ENCODE measurements at regions not wholly inside any gene's neighbourhood (a gene's known extent, or its start where the extent isn't known, plus 50 kb on each side); places are given as distances from the start of the nearest gene placed in this dataset.

- Histone ChIP-seq H3K36me3 (ENCODE audit: low read depth, low read length) (no peaks in the 10 kb centered on the region), H3K27ac (ENCODE audit: low read length) (no peak overlapping the region), H4K20me1 (ENCODE audit: low read length) (no peaks in the 10 kb centered on the region), H3K4me1 (ENCODE audit: insufficient read depth, low read length) (no peaks in the 10 kb centered on the region), H3K9me3 (ENCODE audit: low read length) (no peaks in the 10 kb centered on the region), H3K9me2 (replicated peaks; ENCODE audit: low read length) (no peaks in the 10 kb centered on the region), H3K4me3 (ENCODE audit: low read length) (no peak overlapping the region), H3K9ac (ENCODE audit: low read length) (no peak overlapping the region), H3K27me3 (ENCODE audit: low read length) (no peaks in the 10 kb centered on the region), H2AFZ (ENCODE audit: low read length) (no peak overlapping the region), H3F3A (ENCODE audit: low read length, unreplicated experiment) (no peaks in the 10 kb centered on the region), H3K4me2 (ENCODE audit: low read length) (no peak overlapping the region), H3K79me2 (ENCODE audit: low read length) (no peaks in the 10 kb centered on the region)
- TF ChIP-seq EZH2 (IDR thresholded peaks at IDR 0.05; ENCODE audit: low read length, unreplicated experiment) (no peak), EZH2phosphoT487 (IDR thresholded peaks at IDR 0.05; ENCODE audit: borderline replicate concordance, low read length) (no peak)
- TF ChIP-seq, protein P1, sequence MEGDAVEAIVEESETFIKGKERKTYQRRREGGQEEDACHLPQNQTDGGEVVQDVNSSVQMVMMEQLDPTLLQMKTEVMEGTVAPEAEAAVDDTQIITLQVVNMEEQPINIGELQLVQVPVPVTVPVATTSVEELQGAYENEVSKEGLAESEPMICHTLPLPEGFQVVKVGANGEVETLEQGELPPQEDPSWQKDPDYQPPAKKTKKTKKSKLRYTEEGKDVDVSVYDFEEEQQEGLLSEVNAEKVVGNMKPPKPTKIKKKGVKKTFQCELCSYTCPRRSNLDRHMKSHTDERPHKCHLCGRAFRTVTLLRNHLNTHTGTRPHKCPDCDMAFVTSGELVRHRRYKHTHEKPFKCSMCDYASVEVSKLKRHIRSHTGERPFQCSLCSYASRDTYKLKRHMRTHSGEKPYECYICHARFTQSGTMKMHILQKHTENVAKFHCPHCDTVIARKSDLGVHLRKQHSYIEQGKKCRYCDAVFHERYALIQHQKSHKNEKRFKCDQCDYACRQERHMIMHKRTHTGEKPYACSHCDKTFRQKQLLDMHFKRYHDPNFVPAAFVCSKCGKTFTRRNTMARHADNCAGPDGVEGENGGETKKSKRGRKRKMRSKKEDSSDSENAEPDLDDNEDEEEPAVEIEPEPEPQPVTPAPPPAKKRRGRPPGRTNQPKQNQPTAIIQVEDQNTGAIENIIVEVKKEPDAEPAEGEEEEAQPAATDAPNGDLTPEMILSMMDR (conservative IDR thresholded peaks at IDR 0.05; ENCODE audit: low read depth, low read length) = no peak
- ChIA-PET POLR2A (ENCODE audit: unreplicated experiment) (no interaction called here), CTCF (no interaction called here)
- ATAC-seq = no peak
- no peak for DNase-seq
- intact Hi-C loops (cut with micrococcal nuclease) = no loop called here
- no TSS peak for BruUV-seq (replicated peaks)
These were observed 58.6 kb upstream of the CAMK2D start for GRCh38 chr4:113820108-113820507.

DNA sequence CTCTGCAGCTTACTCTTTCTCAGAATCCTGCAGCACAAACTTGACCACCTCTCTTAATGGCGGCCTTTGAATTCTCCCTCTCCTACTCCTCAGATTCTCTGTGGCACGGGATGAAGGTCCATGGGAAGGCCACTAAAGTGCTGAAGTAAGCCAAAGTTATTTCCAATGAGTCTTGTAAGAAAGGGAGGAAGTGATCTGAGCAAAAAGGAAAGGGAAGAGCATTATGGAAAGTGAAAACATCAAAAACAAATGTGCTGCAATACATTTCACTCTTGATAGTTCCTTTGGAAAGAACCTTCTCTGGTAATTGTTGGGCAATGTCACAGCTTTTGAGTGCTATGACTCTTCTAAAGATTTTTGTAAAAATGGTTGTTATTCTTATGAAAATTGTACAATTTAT lies 54.3 kb upstream of the CAMK2D start:
- H3K4me1 ChIP-seq (ENCODE audit: insufficient read depth, low read length) = no peaks in the 10 kb centered on the region
- H3K9me3 ChIP-seq (ENCODE audit: low read length) = no peaks in the 10 kb centered on the region
- no TSS peak for BruUV-seq (replicated peaks)
- no peaks in the 10 kb centered on the region for H3F3A ChIP-seq (ENCODE audit: low read length, unreplicated experiment)
- no peak overlapping the region for H3K4me2 ChIP-seq (ENCODE audit: low read length)
- H4K20me1 ChIP-seq (ENCODE audit: low read length) = no peaks in the 10 kb centered on the region
- DNase-seq = no peak
- no peaks in the 10 kb centered on the region for H3K27me3 ChIP-seq (ENCODE audit: low read length)
- no peak for ATAC-seq
- no peak overlapping the region for H3K27ac ChIP-seq (ENCODE audit: low read length)
- H3K9me2 ChIP-seq (replicated peaks; ENCODE audit: low read length) = no peaks in the 10 kb centered on the region
- no peaks in the 10 kb centered on the region for H3K36me3 ChIP-seq (ENCODE audit: low read depth, low read length)
- intact Hi-C loops (cut with micrococcal nuclease) = no loop called here
- TF ChIP-seq EZH2phosphoT487 (IDR thresholded peaks at IDR 0.05; ENCODE audit: borderline replicate concordance, low read length) = no peak
- TF ChIP-seq, protein P1 (conservative IDR thresholded peaks at IDR 0.05; ENCODE audit: low read depth, low read length) = no peak
- TF ChIP-seq EZH2 (IDR thresholded peaks at IDR 0.05; ENCODE audit: low read length, unreplicated experiment) = no peak
- CTCF ChIA-PET = no interaction called here
- H3K4me3 ChIP-seq (ENCODE audit: low read length) = no peak overlapping the region
- no peaks in the 10 kb centered on the region for H3K79me2 ChIP-seq (ENCODE audit: low read length)
- POLR2A ChIA-PET (ENCODE audit: unreplicated experiment) = no interaction called here
- no peak overlapping the region for H3K9ac ChIP-seq (ENCODE audit: low read length)
- H2AFZ ChIP-seq (ENCODE audit: low read length) = no peak overlapping the region

- Histone ChIP-seq H3K4me3 (ENCODE audit: low read length) (no peak overlapping the region), H3K4me2 (ENCODE audit: low read length) (no peak overlapping the region), H3K4me1 (ENCODE audit: insufficient read depth, low read length) (no peaks in the 10 kb centered on the region), H3K79me2 (ENCODE audit: low read length) (no peaks in the 10 kb centered on the region), H3F3A (ENCODE audit: low read length, unreplicated experiment) (no peaks in the 10 kb centered on the region), H3K9me3 (ENCODE audit: low read length) (no peaks in the 10 kb centered on the region), H3K27ac (ENCODE audit: low read length) (no peak overlapping the region), H2AFZ (ENCODE audit: low read length) (no peak overlapping the region), H3K9me2 (replicated peaks; ENCODE audit: low read length) (no peaks in the 10 kb centered on the region), H4K20me1 (ENCODE audit: low read length) (no peaks in the 10 kb centered on the region), H3K9ac (ENCODE audit: low read length) (no peak overlapping the region), H3K27me3 (ENCODE audit: low read length) (no peaks in the 10 kb centered on the region), H3K36me3 (ENCODE audit: low read depth, low read length) (no peaks in the 10 kb centered on the region)
- intact Hi-C loops (cut with micrococcal nuclease) = no loop called here
- ATAC-seq = no peak
- TF ChIP-seq, protein P1 (conservative IDR thresholded peaks at IDR 0.05; ENCODE audit: low read depth, low read length) = no peak
- TF ChIP-seq EZH2phosphoT487 (IDR thresholded peaks at IDR 0.05; ENCODE audit: borderline replicate concordance, low read length) (no peak), EZH2 (IDR thresholded peaks at IDR 0.05; ENCODE audit: low read length, unreplicated experiment) (no peak)
- POLR2A ChIA-PET (ENCODE audit: unreplicated experiment) = no interaction called here
- BruUV-seq (replicated peaks) = no TSS peak
- CTCF ChIA-PET = no interaction called here
- no peak for DNase-seq
These were observed 49.8 kb upstream of the CAMK2D start for GRCh38 chr4:113811359-113811758.

Data from PC-3 (cell line).